WTC11 (cell line): ENCODE measurements at regions not wholly inside any gene's neighbourhood (a gene's known extent, or its start where the extent isn't known, plus 50 kb on each side); places are given as distances from the start of the nearest gene placed in this dataset.

Experiments used
- CTCF ChIP-seq: fragments of 200-600 bp; IDR thresholded peaks from 2 replicates; pipeline ENCODE4 v1.8.0; 2022; ENCODE audit warnings: antibody characterized with exemption
- GABPB1 ChIP-seq: sonication (generic); formaldehyde crosslinking; IDR thresholded peaks from 2 replicates; pipeline ENCODE4 v1.8.1; 2023; ENCODE audit warnings: mild to moderate bottlenecking, missing genetic modification reagents
- IRF2 ChIP-seq: sonication (generic); formaldehyde crosslinking; IDR thresholded peaks from 2 replicates; pipeline ENCODE4 v1.8.0; 2022; ENCODE audit warnings: low read depth, missing genetic modification reagents, borderline replicate concordance
- JUN ChIP-seq: sonication (generic); formaldehyde crosslinking; IDR thresholded peaks from 2 replicates; pipeline ENCODE4 v1.8.0; 2023; ENCODE audit warnings: mild to moderate bottlenecking, missing genetic modification reagents
- KAT7 ChIP-seq: sonication (generic); formaldehyde crosslinking; IDR thresholded peaks from 2 replicates; pipeline ENCODE4 v1.8.1; 2023; ENCODE audit warnings: missing genetic modification reagents, mild to moderate bottlenecking, borderline replicate concordance
- MAX ChIP-seq: sonication (generic); formaldehyde crosslinking; IDR thresholded peaks from 2 replicates; pipeline ENCODE4 v1.8.0; 2022; ENCODE audit warnings: mild to moderate bottlenecking, missing genetic modification reagents
- ZNF416 ChIP-seq: fragments of 250-450 bp; sonication (Bioruptor Pico); IDR thresholded peaks from 2 replicates; pipeline ENCODE4 v1.9.0; 2021; ENCODE audit warnings: mild to moderate bottlenecking, inconsistent platforms
- TF ChIP-seq, protein P1 (sequence below): sonication (generic); formaldehyde crosslinking; IDR thresholded peaks from 2 replicates; pipeline ENCODE4 v1.8.0; 2022; ENCODE audit warnings: mild to moderate bottlenecking, missing genetic modification reagents
- TF ChIP-seq, protein P2 (sequence below): fragments of 250-450 bp; sonication (Bioruptor Pico); IDR thresholded peaks from 2 replicates; pipeline ENCODE4 v2.1.2; 2022; ENCODE audit warnings: mild to moderate bottlenecking, moderate library complexity
- TF ChIP-seq, protein P3 (sequence below): sonication (generic); formaldehyde crosslinking; IDR thresholded peaks from 2 replicates; pipeline ENCODE4 v1.8.0; 2022; ENCODE audit warnings: mild to moderate bottlenecking, missing genetic modification reagents
- TF ChIP-seq, protein P4 (sequence below): sonication (generic); formaldehyde crosslinking; IDR thresholded peaks from 2 replicates; pipeline ENCODE4 v1.8.0; 2023; ENCODE audit warnings: missing genetic modification reagents
- TF ChIP-seq, protein P5 (sequence below): sonication (generic); formaldehyde crosslinking; IDR thresholded peaks from 2 replicates; pipeline ENCODE4 v1.8.1; 2022; ENCODE audit warnings: low read depth, mild to moderate bottlenecking, moderate library complexity, missing genetic modification reagents, borderline replicate concordance

GRCh38 chr2:180187611-180188010, 180.5 kb upstream of the CWC22 start:
- TF ChIP-seq, protein P1, sequence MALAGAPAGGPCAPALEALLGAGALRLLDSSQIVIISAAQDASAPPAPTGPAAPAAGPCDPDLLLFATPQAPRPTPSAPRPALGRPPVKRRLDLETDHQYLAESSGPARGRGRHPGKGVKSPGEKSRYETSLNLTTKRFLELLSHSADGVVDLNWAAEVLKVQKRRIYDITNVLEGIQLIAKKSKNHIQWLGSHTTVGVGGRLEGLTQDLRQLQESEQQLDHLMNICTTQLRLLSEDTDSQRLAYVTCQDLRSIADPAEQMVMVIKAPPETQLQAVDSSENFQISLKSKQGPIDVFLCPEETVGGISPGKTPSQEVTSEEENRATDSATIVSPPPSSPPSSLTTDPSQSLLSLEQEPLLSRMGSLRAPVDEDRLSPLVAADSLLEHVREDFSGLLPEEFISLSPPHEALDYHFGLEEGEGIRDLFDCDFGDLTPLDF (CRISPR knock-in tag), result no peak
- TF ChIP-seq JUN (CRISPR knock-in tag) (no peak), MAX (CRISPR knock-in tag) (no peak), CTCF (no peak), IRF2 (CRISPR knock-in tag) (no peak), ZNF416 (CRISPR knock-in tag) (no peak), KAT7 (CRISPR knock-in tag) (no peak), GABPB1 (CRISPR knock-in tag) (no peak)
- TF ChIP-seq, protein P2, sequence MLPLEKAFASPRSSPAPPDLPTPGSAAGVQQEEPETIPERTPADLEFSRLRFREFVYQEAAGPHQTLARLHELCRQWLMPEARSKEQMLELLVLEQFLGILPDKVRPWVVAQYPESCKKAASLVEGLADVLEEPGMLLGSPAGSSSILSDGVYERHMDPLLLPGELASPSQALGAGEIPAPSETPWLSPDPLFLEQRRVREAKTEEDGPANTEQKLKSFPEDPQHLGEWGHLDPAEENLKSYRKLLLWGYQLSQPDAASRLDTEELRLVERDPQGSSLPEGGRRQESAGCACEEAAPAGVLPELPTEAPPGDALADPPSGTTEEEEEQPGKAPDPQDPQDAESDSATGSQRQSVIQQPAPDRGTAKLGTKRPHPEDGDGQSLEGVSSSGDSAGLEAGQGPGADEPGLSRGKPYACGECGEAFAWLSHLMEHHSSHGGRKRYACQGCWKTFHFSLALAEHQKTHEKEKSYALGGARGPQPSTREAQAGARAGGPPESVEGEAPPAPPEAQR, result no peak
- TF ChIP-seq, protein P3, sequence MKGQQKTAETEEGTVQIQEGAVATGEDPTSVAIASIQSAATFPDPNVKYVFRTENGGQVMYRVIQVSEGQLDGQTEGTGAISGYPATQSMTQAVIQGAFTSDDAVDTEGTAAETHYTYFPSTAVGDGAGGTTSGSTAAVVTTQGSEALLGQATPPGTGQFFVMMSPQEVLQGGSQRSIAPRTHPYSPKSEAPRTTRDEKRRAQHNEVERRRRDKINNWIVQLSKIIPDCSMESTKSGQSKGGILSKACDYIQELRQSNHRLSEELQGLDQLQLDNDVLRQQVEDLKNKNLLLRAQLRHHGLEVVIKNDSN (CRISPR knock-in tag), result no peak
- TF ChIP-seq, protein P4, sequence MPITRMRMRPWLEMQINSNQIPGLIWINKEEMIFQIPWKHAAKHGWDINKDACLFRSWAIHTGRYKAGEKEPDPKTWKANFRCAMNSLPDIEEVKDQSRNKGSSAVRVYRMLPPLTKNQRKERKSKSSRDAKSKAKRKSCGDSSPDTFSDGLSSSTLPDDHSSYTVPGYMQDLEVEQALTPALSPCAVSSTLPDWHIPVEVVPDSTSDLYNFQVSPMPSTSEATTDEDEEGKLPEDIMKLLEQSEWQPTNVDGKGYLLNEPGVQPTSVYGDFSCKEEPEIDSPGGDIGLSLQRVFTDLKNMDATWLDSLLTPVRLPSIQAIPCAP (CRISPR knock-in tag), result no peak
- TF ChIP-seq, protein P5, sequence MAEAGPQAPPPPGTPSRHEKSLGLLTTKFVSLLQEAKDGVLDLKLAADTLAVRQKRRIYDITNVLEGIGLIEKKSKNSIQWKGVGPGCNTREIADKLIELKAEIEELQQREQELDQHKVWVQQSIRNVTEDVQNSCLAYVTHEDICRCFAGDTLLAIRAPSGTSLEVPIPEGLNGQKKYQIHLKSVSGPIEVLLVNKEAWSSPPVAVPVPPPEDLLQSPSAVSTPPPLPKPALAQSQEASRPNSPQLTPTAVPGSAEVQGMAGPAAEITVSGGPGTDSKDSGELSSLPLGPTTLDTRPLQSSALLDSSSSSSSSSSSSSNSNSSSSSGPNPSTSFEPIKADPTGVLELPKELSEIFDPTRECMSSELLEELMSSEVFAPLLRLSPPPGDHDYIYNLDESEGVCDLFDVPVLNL, result no peak
